K562 (cell line): ENCODE measurements at regions not wholly inside any gene's neighbourhood (a gene's known extent, or its start where the extent isn't known, plus 50 kb on each side); places are given as distances from the start of the nearest gene placed in this dataset.

ENCODE experiments used
- ATAC-seq: fragments of 200-7000 bp; cut with Tn5 transposase; 3 replicates; pipeline ENCODE4 v1.9.1; 2020; ENCODE audit warnings: moderate library complexity
- BruUV-seq: library from RNA; stranded (reverse); fragments of 400-500 nt; replicated peaks from 2 replicates; lab custom pipeline; 2021; lab: Mats Ljungman, UMichigan
- CTCF ChIA-PET: fragments of 300-600 bp; formaldehyde crosslinking; extraction: SDS; loops from one replicate; lab custom pipeline; 2021; ENCODE audit warnings: low intra/inter-chr PET ratio; lab: Yijun Ruan, JAX
- POLR2A ChIA-PET: fragments of 300-600, 350-650 bp; sonication (Branson Sonifier 250); formaldehyde crosslinking; extraction: SDS; loops from one replicate; lab custom pipeline; 2021; ENCODE audit warnings: antibody characterized with exemption, inconsistent platforms; lab: Yijun Ruan, JAX
- DNase-seq, 4 experiments: peaks; one replicate each; pipeline versions ENCODE4 v3.0.0 to v3.0.0-alpha.2; 2011 to 2018; ENCODE audit warnings: low spot score in 3 of 4, mixed read lengths in 3 of 4; ENCODE audit errors: extremely low read depth in 1 of 4
- FAIRE-seq: peaks from 2 replicates; lab custom pipeline; 2011; peaks lifted over from hg19 to GRCh38; lab: Jason Lieb, UNC
- H2AFZ ChIP-seq: 2 replicates; pipeline ENCODE4 v1.6.0; 2011; ENCODE audit warnings: low read depth, low read length, control low read depth, inconsistent platforms
- H3K27ac ChIP-seq: fragments of 200-600 bp; 3 replicates; pipeline ENCODE4 v1.8.0; 2011; ENCODE audit warnings: low read depth, mild to moderate bottlenecking, control low read depth, inconsistent platforms, low read length, moderate library complexity, mixed read lengths; ENCODE audit errors: extremely low read depth
- H3K27me3 ChIP-seq, 2 experiments: fragments of 300-600 bp in 1 of 2; 2 replicates in 1 of 2; 3 replicates in 1 of 2; pipeline versions ENCODE4 v1.6.0 to v1.8.0; 2011; ENCODE audit warnings: inconsistent platforms in 2 of 2, low read length in 2 of 2, mild to moderate bottlenecking in 1 of 2, mixed read lengths in 1 of 2, moderate library complexity in 1 of 2; ENCODE audit not compliant: control insufficient read depth in 2 of 2, insufficient read depth in 2 of 2
- H3K36me3 ChIP-seq: fragments of 300-600 bp; 3 replicates; pipeline ENCODE4 v1.8.0; 2011; ENCODE audit warnings: mild to moderate bottlenecking, low read length, inconsistent platforms; ENCODE audit not compliant: control insufficient read depth, insufficient read depth
- H3K4me1 ChIP-seq, 2 experiments: fragments of 200-600 bp in 1 of 2; replicated peaks in 1 of 2; 2 replicates in 1 of 2; 3 replicates in 1 of 2; pipeline versions ENCODE4 v1.5.1 to v1.8.0; 2011; ENCODE audit warnings: inconsistent platforms in 2 of 2, low read length in 2 of 2, mild to moderate bottlenecking in 1 of 2, mixed read lengths in 1 of 2, moderate library complexity in 1 of 2; ENCODE audit not compliant: control insufficient read depth in 2 of 2, insufficient read depth in 2 of 2
- H3K4me2 ChIP-seq: 2 replicates; pipeline ENCODE4 v1.6.1; 2011; ENCODE audit warnings: low read length, control low read depth, inconsistent platforms, mixed read lengths; ENCODE audit not compliant: insufficient read depth
- H3K4me3 ChIP-seq: fragments of 200-600 bp; sonication (generic), shearing (Covaris generic); 2 replicates; pipeline ENCODE4 v1.5.1; 2016; ENCODE audit warnings: control low read depth, inconsistent platforms
- H3K79me2 ChIP-seq: fragments of 200-600 bp; 3 replicates; pipeline ENCODE4 v1.8.0; 2011; ENCODE audit warnings: low read length, inconsistent platforms; ENCODE audit not compliant: control insufficient read depth, insufficient read depth
- H3K9ac ChIP-seq, 2 experiments: 2 replicates each; pipeline versions ENCODE4 v1.6.0 to v1.6.1; 2011; ENCODE audit warnings: low read depth in 2 of 2, low read length in 2 of 2, control low read depth in 1 of 2, inconsistent platforms in 1 of 2, mild to moderate bottlenecking in 1 of 2, mixed read lengths in 1 of 2; ENCODE audit not compliant: insufficient read depth in 1 of 2
- H3K9me1 ChIP-seq: one replicate; pipeline ENCODE4 v1.6.0; 2011; ENCODE audit warnings: inconsistent platforms, mild to moderate bottlenecking, low read length, moderate library complexity; ENCODE audit not compliant: control insufficient read depth, insufficient read depth
- H3K9me3 ChIP-seq: replicated peaks from 2 replicates; pipeline ENCODE4 v1.5.1; 2011; ENCODE audit warnings: low read depth, low read length, inconsistent platforms; ENCODE audit not compliant: control insufficient read depth, insufficient read depth
- H4K20me1 ChIP-seq: replicated peaks from 2 replicates; pipeline ENCODE4 v1.6.1; 2011; ENCODE audit warnings: low read length, inconsistent platforms, mixed read lengths; ENCODE audit not compliant: control insufficient read depth, insufficient read depth
- BDP1 ChIP-seq: IDR thresholded peaks from 3 replicates; pipeline ENCODE4 v1.6.1; 2011; ENCODE audit not compliant: insufficient read length, insufficient read depth
- BRD4 ChIP-seq: fragments of 200-600 bp; sonication (generic); IDR thresholded peaks from 2 replicates; pipeline ENCODE4 v1.6.1; 2017; ENCODE audit warnings: inconsistent platforms
- HCFC1 ChIP-seq: IDR thresholded peaks from 2 replicates; pipeline ENCODE4 v1.6.1; 2012; ENCODE audit warnings: low read depth, low read length, improper control_type of control experiment
- KHSRP ChIP-seq: fragments of 450-650 bp; IDR thresholded peaks from 2 replicates; pipeline ENCODE4 v1.6.1; 2017
- POLR2H ChIP-seq: IDR thresholded peaks from 2 replicates; pipeline ENCODE4 v1.6.1; 2016; ENCODE audit warnings: missing genetic modification characterization, low read depth, mild to moderate bottlenecking, control low read depth, missing compliant biosample characterization, moderate library complexity
- RCOR1 ChIP-seq, 2 experiments: IDR thresholded peaks; 2 replicates each; pipeline ENCODE4 v1.6.1; 2012; ENCODE audit warnings: low read depth in 2 of 2, low read length in 2 of 2, borderline replicate concordance in 1 of 2, improper control_type of control experiment in 1 of 2
- RFX1 ChIP-seq: fragments of 450-650 bp; IDR thresholded peaks from 2 replicates; pipeline ENCODE4 v1.6.1; 2016; ENCODE audit warnings: mild to moderate bottlenecking, moderate library complexity
- SNRNP70 ChIP-seq: fragments of 200-400 bp; formaldehyde crosslinking; optimal IDR thresholded peaks from 2 replicates; pipeline ENCODE3; 2017; ENCODE audit warnings: low read depth, low read length
- ZBTB34 ChIP-seq: fragments of 250-450 bp; sonication (Bioruptor Pico); IDR thresholded peaks from 2 replicates; pipeline ENCODE4 v1.8.0; 2021; ENCODE audit warnings: mild to moderate bottlenecking, moderate library complexity
- ZFP30 ChIP-seq: fragments of 250-450 bp; sonication (Bioruptor Pico); IDR thresholded peaks from 2 replicates; pipeline ENCODE4 v1.8.0; 2022; ENCODE audit warnings: moderate library complexity, mild to moderate bottlenecking, inconsistent platforms, borderline replicate concordance
- ZNF239 ChIP-seq: fragments of 250-450 bp; sonication (Bioruptor Pico); IDR thresholded peaks from 2 replicates; pipeline ENCODE4 v1.4.0; 2020; ENCODE audit warnings: mild to moderate bottlenecking
- ZNF449 ChIP-seq: fragments of 250-450 bp; sonication (Bioruptor Pico); IDR thresholded peaks from 2 replicates; pipeline ENCODE4 v1.8.0; 2022; ENCODE audit warnings: moderate library complexity, mild to moderate bottlenecking, inconsistent platforms
- in situ Hi-C: fragments of 300-500 bp; cut with MboI; formaldehyde crosslinking; loops from 4 replicates; pipeline ENCODE4 v1.15.0; 2018; ENCODE audit warnings: inconsistent platforms, mixed read lengths
- intact Hi-C: fragments of 100-400 bp; cut with micrococcal nuclease; formaldehyde crosslinking; loops from 2 replicates; pipeline ENCODE4 v1.14.2; 2022

DNA sequence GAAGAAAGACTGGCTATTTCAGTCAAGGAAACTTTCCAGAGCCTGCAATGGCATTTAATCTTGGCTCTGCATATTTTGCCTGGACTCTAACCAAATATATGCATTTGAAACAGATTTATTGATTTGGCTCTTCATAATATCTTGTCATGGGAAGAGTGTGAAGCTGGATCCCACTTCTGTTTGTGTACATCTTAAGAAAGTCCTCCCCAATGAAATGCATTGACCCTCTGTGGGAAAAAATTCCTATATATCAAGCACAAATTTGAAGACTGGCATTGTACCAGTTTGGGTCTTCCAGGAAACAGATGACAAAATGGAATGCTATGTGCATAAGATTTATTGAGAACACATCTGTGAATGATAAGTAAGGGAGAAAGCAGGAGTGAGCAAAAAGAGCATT, 897.3 kb upstream of the TENM3 start:
- in situ Hi-C loops (no loop called here), intact Hi-C loops (no loop called here)
- Histone ChIP-seq H3K4me1 (no peaks in the 10 kb centered on the region), H3K27ac (no peak overlapping the region), H4K20me1 (no peaks in the 10 kb centered on the region), H3K4me3 (no peak overlapping the region), H3K9me3 (no peaks in the 10 kb centered on the region), H3K27me3 (no peaks in the 10 kb centered on the region), H2AFZ (no peak overlapping the region), H3K9ac (no peak overlapping the region), H3K36me3 (no peaks in the 10 kb centered on the region), H3K9me1 (no peaks in the 10 kb centered on the region), H3K4me2 (no peak overlapping the region), H3K79me2 (no peaks in the 10 kb centered on the region)
- DNase-seq (no peak), ATAC-seq (no peak), FAIRE-seq (no peak)
- BruUV-seq, result no TSS peak
- ChIA-PET POLR2A (no interaction called here), CTCF (no interaction called here)
- TF ChIP-seq KHSRP (no peak), RCOR1 (IDR thresholded peaks at IDR 0.05; ENCODE audit: borderline replicate concordance in 1 of 2, low read depth in 2 of 2, low read length in 2 of 2) (no peak), ZBTB34 (CRISPR knock-in tag) (no peak), BRD4 (no peak), ZNF239 (CRISPR knock-in tag) (no peak), ZNF449 (CRISPR knock-in tag) (no peak), ZFP30 (CRISPR knock-in tag) (no peak), BDP1 (no peak), SNRNP70 (no peak), RFX1 (no peak), HCFC1 (no peak), POLR2H (tag) (no peak)
